Psoas muscle (tissue), 7 donors: ENCODE measurements at regions not wholly inside any gene's neighbourhood (a gene's known extent, or its start where the extent isn't known, plus 50 kb on each side); places are given as distances from the start of the nearest gene placed in this dataset.

Source experiments
- ATAC-seq, 4 donors: fragments of 200-7000 bp; cut with Tn5 transposase; one replicate each; pipeline ENCODE4 v1.9.1; 2020; ENCODE audit warnings: moderate library complexity in 3 of 4, mild to moderate bottlenecking in 2 of 4
- DNase-seq, 2 donors: peaks; one replicate each; pipeline ENCODE4 v3.0.0-alpha.2; 2020
- H3K27ac ChIP-seq: fragments of 200-600 bp; one replicate; pipeline ENCODE4 v1.8.0; 2022
- H3K27me3 ChIP-seq, 3 donors: fragments of 200-600 bp in 1 of 3; one replicate each; pipeline versions ENCODE4 v1.6.1 to v1.8.0; 2013 to 2022; ENCODE audit warnings: low read length in 2 of 3, mild to moderate bottlenecking in 2 of 3, moderate library complexity in 1 of 3; ENCODE audit not compliant: insufficient read depth in 3 of 3
- H3K36me3 ChIP-seq, 2 donors: fragments of 200-600 bp in 1 of 2; one replicate each; pipeline versions ENCODE4 v1.6.1 to v1.8.0; 2013 to 2022; ENCODE audit warnings: low read depth in 1 of 2, mild to moderate bottlenecking in 1 of 2, moderate library complexity in 1 of 2; ENCODE audit not compliant: insufficient read depth in 1 of 2
- H3K4me1 ChIP-seq: fragments of 200-600 bp; one replicate; pipeline ENCODE4 v1.8.0; 2022
- H3K4me3 ChIP-seq: fragments of 200-600 bp; one replicate; pipeline ENCODE4 v1.8.0; 2022; ENCODE audit warnings: mild to moderate bottlenecking
- H3K9me3 ChIP-seq: fragments of 200-600 bp; one replicate; pipeline ENCODE4 v1.8.0; 2022
- CTCF ChIP-seq: fragments of 200-600 bp; IDR thresholded peaks from one replicate; pipeline ENCODE4 v1.8.0; 2022; ENCODE audit warnings: antibody characterized with exemption
- WGBS, 3 donors: extraction: QIAGEN DNeasy Blood & Tissue Kit; methylation state at CpG; one replicate each; pipeline versions ENCODE4 v1.1.6 to v1.1.7; 2013; 5-methylcytosine and 5-hydroxymethylcytosine counted together
- intact Hi-C, 2 donors: fragments of 100-400 bp; cut with DNase I; formaldehyde crosslinking; loops; one replicate each; pipeline versions ENCODE4 v1.11.0 to v1.14.2; 2022
- donor health status: healthy with polysubstance abuse.
- donor health status: DM: no; HTN: no; CAD: no; lungs with moderate emphysema.
- donor health status: Bipolar disorder and iron deficiency.
- donor health status: healthy.
- donor health status: DM: yes; HTN: yes; CAD: no.
- donor health status: DM: no; HTN: no; CAD: no.
- donor health status: DM: yes; HTN: yes; CAD: no.

DNA sequence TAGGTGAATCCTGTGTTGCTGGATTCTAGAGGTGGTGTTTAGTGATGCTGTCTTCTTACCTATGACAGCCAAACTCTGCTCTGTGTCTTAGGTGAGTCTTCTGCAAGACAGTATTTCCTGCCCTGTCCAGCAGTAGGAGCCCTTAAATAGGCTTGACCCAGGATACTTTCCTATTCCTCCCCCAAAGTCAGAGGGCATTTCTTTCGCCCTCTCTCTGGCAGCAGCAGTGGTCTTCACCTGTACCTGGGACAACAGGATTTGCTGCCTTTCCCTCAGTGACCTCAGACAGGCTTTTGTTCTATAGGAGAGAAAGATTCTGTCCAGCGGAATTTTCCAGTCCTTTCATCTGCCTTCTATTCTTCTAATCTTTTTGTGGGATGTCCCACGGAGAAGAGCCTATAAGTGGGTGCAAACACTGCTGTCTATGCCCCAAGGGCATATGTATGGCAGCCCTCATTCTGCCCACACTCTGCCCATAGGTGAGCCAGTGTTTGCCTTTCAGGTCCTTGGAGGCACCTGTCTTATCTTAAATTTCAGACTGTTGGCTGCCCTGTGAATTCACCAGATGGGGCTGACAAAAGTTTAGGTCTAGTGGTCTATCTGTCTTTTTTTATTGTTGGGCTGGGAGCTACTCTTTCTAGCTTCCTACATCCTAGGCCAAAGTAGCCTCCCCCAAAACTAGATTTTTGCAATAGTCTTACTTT is 177.3 kb upstream of the SPOPL start:
- WGBS, 3 donors: 86 to 92% (median 91%) methylated on average over 3 of the region's 3 CpGs
- no peak overlapping the region for H3K27ac ChIP-seq
- no peaks in the 10 kb centered on the region for H3K4me1 ChIP-seq
- H3K27me3 ChIP-seq: no peaks in the 10 kb centered on the region
- no peak for ATAC-seq
- no peak for DNase-seq
- no peak overlapping the region for H3K4me3 ChIP-seq
- no peaks in the 10 kb centered on the region for H3K36me3 ChIP-seq
- no peaks in the 10 kb centered on the region for H3K9me3 ChIP-seq
- TF ChIP-seq CTCF: no peak
- intact Hi-C loops: no loop called here

- H3K4me3 ChIP-seq: no peak overlapping the region
- H3K9me3 ChIP-seq: no peaks in the 10 kb centered on the region
- H3K4me1 ChIP-seq: no peaks in the 10 kb centered on the region
- no peaks in the 10 kb centered on the region for H3K36me3 ChIP-seq
- 97 to 100% (median 98%) methylated on average over 1 of the region's 1 CpG for WGBS, 3 donors
- no peak for ATAC-seq
- intact Hi-C loops: no loop called here
- H3K27me3 ChIP-seq: no peaks in the 10 kb centered on the region
- no peak overlapping the region for H3K27ac ChIP-seq
- DNase-seq: no peak
- no peak for TF ChIP-seq CTCF
Observed at GRCh38 chr2:138327967-138328366, 173.6 kb upstream of the SPOPL start.

- Histone ChIP-seq H3K4me3 (no peak overlapping the region), H3K4me1 (no peaks in the 10 kb centered on the region), H3K36me3 (no peaks in the 10 kb centered on the region), H3K9me3 (no peaks in the 10 kb centered on the region), H3K27ac (no peak overlapping the region), H3K27me3 (no peaks in the 10 kb centered on the region)
- WGBS, 3 donors: 92 to 95% (median 93%) methylated on average over 3 of the region's 3 CpGs
- intact Hi-C loops: no loop called here
- ATAC-seq (no peak), DNase-seq (no peak)
- no peak for TF ChIP-seq CTCF
Observed at GRCh38 chr2:138329162-138329561, 172.4 kb upstream of the SPOPL start.

GRCh38 chr2:138329591-138329990 is 172.0 kb upstream of the SPOPL start:
- Histone ChIP-seq H3K9me3 (no peaks in the 10 kb centered on the region), H3K27me3 (no peaks in the 10 kb centered on the region), H3K4me1 (no peaks in the 10 kb centered on the region), H3K36me3 (no peaks in the 10 kb centered on the region), H3K27ac (no peak overlapping the region), H3K4me3 (no peak overlapping the region)
- no peak for ATAC-seq
- TF ChIP-seq CTCF: no peak
- intact Hi-C loops: no loop called here
- no peak for DNase-seq
- WGBS, 3 donors: 14 to 27% (median 23%) methylated on average over 1 of the region's 1 CpG

DNA sequence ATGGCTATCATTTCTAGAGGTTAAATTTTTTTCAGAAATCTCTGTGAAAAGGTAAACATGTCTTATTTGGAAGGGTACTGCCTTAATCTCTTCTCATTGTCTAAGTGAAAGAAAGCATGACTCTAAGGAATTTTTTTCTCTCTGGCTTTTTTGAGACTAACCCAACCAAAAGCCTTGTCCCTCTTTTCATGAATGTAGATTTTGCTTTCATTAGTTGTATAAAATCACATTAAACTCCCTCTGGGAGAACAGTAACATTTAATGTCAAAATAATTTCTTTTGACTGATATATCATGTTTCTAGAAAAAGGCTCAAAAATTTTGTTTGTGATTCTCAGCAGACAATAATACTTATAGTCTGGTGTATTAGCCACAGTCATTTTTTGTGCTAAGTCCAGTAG is 168.4 kb upstream of the SPOPL start:
- Histone ChIP-seq H3K4me3 (no peak overlapping the region), H3K36me3 (no peaks in the 10 kb centered on the region), H3K27ac (no peak overlapping the region), H3K4me1 (no peaks in the 10 kb centered on the region), H3K9me3 (no peaks in the 10 kb centered on the region), H3K27me3 (no peaks in the 10 kb centered on the region)
- no peak for ATAC-seq
- no peak for TF ChIP-seq CTCF
- intact Hi-C loops: no loop called here
- DNase-seq: no peak
